ENCODE measurements at regions not wholly inside any gene's neighbourhood (a gene's known extent, or its start where the extent isn't known, plus 50 kb on each side); places are given as distances from the start of the nearest gene placed in this dataset.

DNA sequence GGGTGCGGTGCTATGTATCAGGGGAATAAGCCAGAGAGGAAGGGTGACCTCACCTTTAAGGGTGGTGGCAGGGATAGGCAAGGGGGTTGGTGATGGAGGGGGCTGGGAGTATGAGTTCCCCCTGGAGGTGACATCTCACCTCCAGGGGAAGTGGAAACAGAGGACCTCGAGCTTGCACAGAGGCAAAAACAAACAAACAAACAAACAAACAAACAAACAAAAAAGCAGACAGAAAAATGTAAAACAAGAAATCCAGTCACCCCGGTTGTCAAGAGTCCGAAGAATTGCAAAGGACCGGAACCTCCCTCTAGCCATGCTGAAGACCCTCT, 112.2 kb upstream of the MYL2 start:
- TF ChIP-seq, protein P1, sequence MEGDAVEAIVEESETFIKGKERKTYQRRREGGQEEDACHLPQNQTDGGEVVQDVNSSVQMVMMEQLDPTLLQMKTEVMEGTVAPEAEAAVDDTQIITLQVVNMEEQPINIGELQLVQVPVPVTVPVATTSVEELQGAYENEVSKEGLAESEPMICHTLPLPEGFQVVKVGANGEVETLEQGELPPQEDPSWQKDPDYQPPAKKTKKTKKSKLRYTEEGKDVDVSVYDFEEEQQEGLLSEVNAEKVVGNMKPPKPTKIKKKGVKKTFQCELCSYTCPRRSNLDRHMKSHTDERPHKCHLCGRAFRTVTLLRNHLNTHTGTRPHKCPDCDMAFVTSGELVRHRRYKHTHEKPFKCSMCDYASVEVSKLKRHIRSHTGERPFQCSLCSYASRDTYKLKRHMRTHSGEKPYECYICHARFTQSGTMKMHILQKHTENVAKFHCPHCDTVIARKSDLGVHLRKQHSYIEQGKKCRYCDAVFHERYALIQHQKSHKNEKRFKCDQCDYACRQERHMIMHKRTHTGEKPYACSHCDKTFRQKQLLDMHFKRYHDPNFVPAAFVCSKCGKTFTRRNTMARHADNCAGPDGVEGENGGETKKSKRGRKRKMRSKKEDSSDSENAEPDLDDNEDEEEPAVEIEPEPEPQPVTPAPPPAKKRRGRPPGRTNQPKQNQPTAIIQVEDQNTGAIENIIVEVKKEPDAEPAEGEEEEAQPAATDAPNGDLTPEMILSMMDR (IDR thresholded peaks at IDR 0.05; ENCODE audit: insufficient read depth, low read length), result no peak
- TF ChIP-seq, protein P2, sequence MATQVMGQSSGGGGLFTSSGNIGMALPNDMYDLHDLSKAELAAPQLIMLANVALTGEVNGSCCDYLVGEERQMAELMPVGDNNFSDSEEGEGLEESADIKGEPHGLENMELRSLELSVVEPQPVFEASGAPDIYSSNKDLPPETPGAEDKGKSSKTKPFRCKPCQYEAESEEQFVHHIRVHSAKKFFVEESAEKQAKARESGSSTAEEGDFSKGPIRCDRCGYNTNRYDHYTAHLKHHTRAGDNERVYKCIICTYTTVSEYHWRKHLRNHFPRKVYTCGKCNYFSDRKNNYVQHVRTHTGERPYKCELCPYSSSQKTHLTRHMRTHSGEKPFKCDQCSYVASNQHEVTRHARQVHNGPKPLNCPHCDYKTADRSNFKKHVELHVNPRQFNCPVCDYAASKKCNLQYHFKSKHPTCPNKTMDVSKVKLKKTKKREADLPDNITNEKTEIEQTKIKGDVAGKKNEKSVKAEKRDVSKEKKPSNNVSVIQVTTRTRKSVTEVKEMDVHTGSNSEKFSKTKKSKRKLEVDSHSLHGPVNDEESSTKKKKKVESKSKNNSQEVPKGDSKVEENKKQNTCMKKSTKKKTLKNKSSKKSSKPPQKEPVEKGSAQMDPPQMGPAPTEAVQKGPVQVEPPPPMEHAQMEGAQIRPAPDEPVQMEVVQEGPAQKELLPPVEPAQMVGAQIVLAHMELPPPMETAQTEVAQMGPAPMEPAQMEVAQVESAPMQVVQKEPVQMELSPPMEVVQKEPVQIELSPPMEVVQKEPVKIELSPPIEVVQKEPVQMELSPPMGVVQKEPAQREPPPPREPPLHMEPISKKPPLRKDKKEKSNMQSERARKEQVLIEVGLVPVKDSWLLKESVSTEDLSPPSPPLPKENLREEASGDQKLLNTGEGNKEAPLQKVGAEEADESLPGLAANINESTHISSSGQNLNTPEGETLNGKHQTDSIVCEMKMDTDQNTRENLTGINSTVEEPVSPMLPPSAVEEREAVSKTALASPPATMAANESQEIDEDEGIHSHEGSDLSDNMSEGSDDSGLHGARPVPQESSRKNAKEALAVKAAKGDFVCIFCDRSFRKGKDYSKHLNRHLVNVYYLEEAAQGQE (IDR thresholded peaks at IDR 0.05; ENCODE audit: insufficient replicate concordance, low read depth), result no peak
- TF ChIP-seq POLR2AphosphoS5 (IDR thresholded peaks at IDR 0.05; ENCODE audit: low read depth) (no peak), GABPA (IDR thresholded peaks at IDR 0.05; ENCODE audit: low read depth) (no peak), SPI1 (IDR thresholded peaks at IDR 0.05; ENCODE audit: borderline replicate concordance, low read depth) (no peak)

Measured in HL-60 (cell line).